Neutrophil (primary cell): ENCODE measurements at regions not wholly inside any gene's neighbourhood (a gene's known extent, or its start where the extent isn't known, plus 50 kb on each side); places are given as distances from the start of the nearest gene placed in this dataset.

Source experiments
- H3K27ac ChIP-seq: fragments of 200-600 bp; sonication (generic); 2 replicates; pipeline ENCODE4 v1.5.1; 2016; ENCODE audit warnings: mild to moderate bottlenecking, moderate library complexity
- H3K27me3 ChIP-seq: fragments of 200-600 bp; sonication (generic); 2 replicates; pipeline ENCODE4 v1.6.0; 2016; ENCODE audit warnings: mild to moderate bottlenecking
- H3K36me3 ChIP-seq: fragments of 200-600 bp; sonication (generic); 2 replicates; pipeline ENCODE4 v1.5.1; 2017
- H3K4me1 ChIP-seq, 2 experiments: fragments of 200-600 bp in 1 of 2; sonication (generic) in 1 of 2; 1 replicate in 1 of 2; 2 replicates in 1 of 2; pipeline versions ENCODE4 v1.5.1 to v1.6.1; 2013 to 2016; ENCODE audit warnings: low read depth in 1 of 2, low read length in 1 of 2, mild to moderate bottlenecking in 1 of 2, moderate library complexity in 1 of 2; ENCODE audit not compliant: control insufficient read depth in 1 of 2, insufficient read depth in 1 of 2
- H3K4me3 ChIP-seq, 2 experiments: fragments of 200-600 bp in 1 of 2; sonication (generic) in 1 of 2; 1 replicate in 1 of 2; 2 replicates in 1 of 2; pipeline ENCODE4 v1.5.1; 2013 to 2016; ENCODE audit warnings: low read depth in 1 of 2, low read length in 1 of 2, mild to moderate bottlenecking in 1 of 2, moderate library complexity in 1 of 2
- H3K9me3 ChIP-seq: fragments of 200-600 bp; sonication (generic); 2 replicates; pipeline ENCODE4 v1.5.1; 2016
- CTCF ChIP-seq: fragments of 200-600 bp; sonication (generic); IDR thresholded peaks from 2 replicates; pipeline ENCODE4 v1.5.1; 2016; ENCODE audit warnings: antibody characterized with exemption

GRCh38 chr4:23602720-23603119, 287.1 kb downstream of the PPARGC1A start:
- H3K27me3 ChIP-seq = no peaks in the 10 kb centered on the region
- no peak for TF ChIP-seq CTCF
- no peak overlapping the region for H3K4me3 ChIP-seq
- no peaks in the 10 kb centered on the region for H3K4me1 ChIP-seq
- H3K9me3 ChIP-seq = no peaks in the 10 kb centered on the region
- no peaks in the 10 kb centered on the region for H3K36me3 ChIP-seq
- H3K27ac ChIP-seq = no peak overlapping the region

- H3K4me3 ChIP-seq = no peak overlapping the region
- H3K27ac ChIP-seq = no peak overlapping the region
- no peaks in the 10 kb centered on the region for H3K9me3 ChIP-seq
- H3K4me1 ChIP-seq = no peaks in the 10 kb centered on the region
- no peak for TF ChIP-seq CTCF
- no peaks in the 10 kb centered on the region for H3K27me3 ChIP-seq
- no peaks in the 10 kb centered on the region for H3K36me3 ChIP-seq
These were observed 295.7 kb downstream of the PPARGC1A start for GRCh38 chr4:23594125-23594524.

GRCh38 chr4:23590431-23590830, 299.4 kb downstream of the PPARGC1A start:
- no peak overlapping the region for H3K27ac ChIP-seq
- H3K9me3 ChIP-seq = no peaks in the 10 kb centered on the region
- no peak overlapping the region for H3K4me3 ChIP-seq
- no peaks in the 10 kb centered on the region for H3K27me3 ChIP-seq
- no peaks in the 10 kb centered on the region for H3K4me1 ChIP-seq
- H3K36me3 ChIP-seq = no peaks in the 10 kb centered on the region
- no peak for TF ChIP-seq CTCF

GRCh38 chr4:23584024-23584423, 305.8 kb downstream of the PPARGC1A start:
- TF ChIP-seq CTCF = no peak
- no peaks in the 10 kb centered on the region for H3K4me1 ChIP-seq
- no peak overlapping the region for H3K4me3 ChIP-seq
- no peaks in the 10 kb centered on the region for H3K27me3 ChIP-seq
- no peak overlapping the region for H3K27ac ChIP-seq
- no peaks in the 10 kb centered on the region for H3K36me3 ChIP-seq
- no peaks in the 10 kb centered on the region for H3K9me3 ChIP-seq

- no peak overlapping the region for H3K27ac ChIP-seq
- no peak for TF ChIP-seq CTCF
- H3K4me1 ChIP-seq = no peaks in the 10 kb centered on the region
- H3K4me3 ChIP-seq = no peak overlapping the region
- H3K27me3 ChIP-seq = no peaks in the 10 kb centered on the region
- no peaks in the 10 kb centered on the region for H3K9me3 ChIP-seq
- no peaks in the 10 kb centered on the region for H3K36me3 ChIP-seq
These were observed 307.2 kb downstream of the PPARGC1A start for GRCh38 chr4:23582671-23583070.

- no peak overlapping the region for H3K27ac ChIP-seq
- no peak for TF ChIP-seq CTCF
- H3K36me3 ChIP-seq = no peaks in the 10 kb centered on the region
- H3K4me3 ChIP-seq = no peak overlapping the region
- no peaks in the 10 kb centered on the region for H3K4me1 ChIP-seq
- H3K9me3 ChIP-seq = no peaks in the 10 kb centered on the region
- no peaks in the 10 kb centered on the region for H3K27me3 ChIP-seq
These were observed 310.7 kb downstream of the PPARGC1A start for GRCh38 chr4:23579166-23579565.
